K562 (cell line): ENCODE measurements at regions not wholly inside any gene's neighbourhood (a gene's known extent, or its start where the extent isn't known, plus 50 kb on each side); places are given as distances from the start of the nearest gene placed in this dataset.

Experiments used
- ATAC-seq: fragments of 200-7000 bp; cut with Tn5 transposase; 3 replicates; pipeline ENCODE4 v1.9.1; 2020; ENCODE audit warnings: moderate library complexity
- BruUV-seq: library from RNA; stranded (reverse); fragments of 400-500 nt; replicated peaks from 2 replicates; lab custom pipeline; 2021; lab: Mats Ljungman, UMichigan
- CTCF ChIA-PET: fragments of 300-600 bp; formaldehyde crosslinking; extraction: SDS; loops from one replicate; lab custom pipeline; 2021; ENCODE audit warnings: low intra/inter-chr PET ratio; lab: Yijun Ruan, JAX
- POLR2A ChIA-PET: fragments of 300-600, 350-650 bp; sonication (Branson Sonifier 250); formaldehyde crosslinking; extraction: SDS; loops from one replicate; lab custom pipeline; 2021; ENCODE audit warnings: antibody characterized with exemption, inconsistent platforms; lab: Yijun Ruan, JAX
- DNase-seq, 4 experiments: peaks; one replicate each; pipeline versions ENCODE4 v3.0.0 to v3.0.0-alpha.2; 2011 to 2018; ENCODE audit warnings: low spot score in 3 of 4, mixed read lengths in 3 of 4; ENCODE audit errors: extremely low read depth in 1 of 4
- FAIRE-seq: peaks from 2 replicates; lab custom pipeline; 2011; peaks lifted over from hg19 to GRCh38; lab: Jason Lieb, UNC
- H2AFZ ChIP-seq: 2 replicates; pipeline ENCODE4 v1.6.0; 2011; ENCODE audit warnings: low read depth, low read length, control low read depth, inconsistent platforms
- H3K27ac ChIP-seq: fragments of 200-600 bp; 3 replicates; pipeline ENCODE4 v1.8.0; 2011; ENCODE audit warnings: low read depth, mild to moderate bottlenecking, control low read depth, inconsistent platforms, low read length, moderate library complexity, mixed read lengths; ENCODE audit errors: extremely low read depth
- H3K27me3 ChIP-seq, 2 experiments: fragments of 300-600 bp in 1 of 2; 2 replicates in 1 of 2; 3 replicates in 1 of 2; pipeline versions ENCODE4 v1.6.0 to v1.8.0; 2011; ENCODE audit warnings: inconsistent platforms in 2 of 2, low read length in 2 of 2, mild to moderate bottlenecking in 1 of 2, mixed read lengths in 1 of 2, moderate library complexity in 1 of 2; ENCODE audit not compliant: control insufficient read depth in 2 of 2, insufficient read depth in 2 of 2
- H3K36me3 ChIP-seq: fragments of 300-600 bp; 3 replicates; pipeline ENCODE4 v1.8.0; 2011; ENCODE audit warnings: mild to moderate bottlenecking, low read length, inconsistent platforms; ENCODE audit not compliant: control insufficient read depth, insufficient read depth
- H3K4me1 ChIP-seq, 2 experiments: fragments of 200-600 bp in 1 of 2; replicated peaks in 1 of 2; 2 replicates in 1 of 2; 3 replicates in 1 of 2; pipeline versions ENCODE4 v1.5.1 to v1.8.0; 2011; ENCODE audit warnings: inconsistent platforms in 2 of 2, low read length in 2 of 2, mild to moderate bottlenecking in 1 of 2, mixed read lengths in 1 of 2, moderate library complexity in 1 of 2; ENCODE audit not compliant: control insufficient read depth in 2 of 2, insufficient read depth in 2 of 2
- H3K4me2 ChIP-seq: 2 replicates; pipeline ENCODE4 v1.6.1; 2011; ENCODE audit warnings: low read length, control low read depth, inconsistent platforms, mixed read lengths; ENCODE audit not compliant: insufficient read depth
- H3K4me3 ChIP-seq: fragments of 200-600 bp; sonication (generic), shearing (Covaris generic); 2 replicates; pipeline ENCODE4 v1.5.1; 2016; ENCODE audit warnings: control low read depth, inconsistent platforms
- H3K79me2 ChIP-seq: fragments of 200-600 bp; 3 replicates; pipeline ENCODE4 v1.8.0; 2011; ENCODE audit warnings: low read length, inconsistent platforms; ENCODE audit not compliant: control insufficient read depth, insufficient read depth
- H3K9ac ChIP-seq, 2 experiments: 2 replicates each; pipeline versions ENCODE4 v1.6.0 to v1.6.1; 2011; ENCODE audit warnings: low read depth in 2 of 2, low read length in 2 of 2, control low read depth in 1 of 2, inconsistent platforms in 1 of 2, mild to moderate bottlenecking in 1 of 2, mixed read lengths in 1 of 2; ENCODE audit not compliant: insufficient read depth in 1 of 2
- H3K9me1 ChIP-seq: one replicate; pipeline ENCODE4 v1.6.0; 2011; ENCODE audit warnings: inconsistent platforms, mild to moderate bottlenecking, low read length, moderate library complexity; ENCODE audit not compliant: control insufficient read depth, insufficient read depth
- H3K9me3 ChIP-seq: replicated peaks from 2 replicates; pipeline ENCODE4 v1.5.1; 2011; ENCODE audit warnings: low read depth, low read length, inconsistent platforms; ENCODE audit not compliant: control insufficient read depth, insufficient read depth
- H4K20me1 ChIP-seq: replicated peaks from 2 replicates; pipeline ENCODE4 v1.6.1; 2011; ENCODE audit warnings: low read length, inconsistent platforms, mixed read lengths; ENCODE audit not compliant: control insufficient read depth, insufficient read depth
- E2F3 ChIP-seq: fragments of 250-450 bp; sonication (Bioruptor Pico); IDR thresholded peaks from 2 replicates; pipeline ENCODE4 v1.4.0; 2020; ENCODE audit warnings: mild to moderate bottlenecking
- EP400 ChIP-seq: fragments of 450-650 bp; IDR thresholded peaks from 2 replicates; pipeline ENCODE4 v1.6.1; 2017; ENCODE audit warnings: antibody characterized with exemption, mild to moderate bottlenecking, moderate library complexity
- GABPB2 ChIP-seq: fragments of 250-450 bp; sonication (Bioruptor Pico); conservative IDR thresholded peaks from 2 replicates; pipeline ENCODE4 v1.5.1; 2021; ENCODE audit warnings: mild to moderate bottlenecking
- NRF1 ChIP-seq, 2 experiments: fragments of 450-650 bp; IDR thresholded peaks in 1 of 2; conservative IDR thresholded peaks in 1 of 2; 2 replicates each; pipeline ENCODE4 v1.6.1; 2014; ENCODE audit warnings: mild to moderate bottlenecking in 2 of 2
- PPARD ChIP-seq: fragments of 250-450 bp; sonication (Bioruptor Pico); IDR thresholded peaks from 2 replicates; pipeline ENCODE4 v1.8.0; 2022; ENCODE audit warnings: inconsistent platforms, mild to moderate bottlenecking, moderate library complexity
- ZBTB1 ChIP-seq: sonication (generic); formaldehyde crosslinking; IDR thresholded peaks from 2 replicates; pipeline ENCODE4 v1.8.1; 2023; ENCODE audit warnings: missing genetic modification reagents, low read depth, mild to moderate bottlenecking, borderline replicate concordance
- ZNF175 ChIP-seq: fragments of 200-800 bp; sonication (Bioruptor generic); IDR thresholded peaks from 2 replicates; pipeline ENCODE4 v1.6.1; 2016; ENCODE audit warnings: low read depth, mild to moderate bottlenecking, missing genetic modification characterization, missing compliant biosample characterization
- ZNF239 ChIP-seq: fragments of 250-450 bp; sonication (Bioruptor Pico); IDR thresholded peaks from 2 replicates; pipeline ENCODE4 v1.4.0; 2020; ENCODE audit warnings: mild to moderate bottlenecking
- WGBS: fragments of 100-300 bp; shearing (Covaris generic); methylation state at CpG from one replicate; pipeline ENCODE4 v1.1.6; 2016; ENCODE audit warnings: low coverage, mixed read lengths; ENCODE audit not compliant: insufficient coverage; ENCODE audit errors: missing lambda C conversion rate; 5-methylcytosine and 5-hydroxymethylcytosine counted together
- in situ Hi-C: fragments of 300-500 bp; cut with MboI; formaldehyde crosslinking; loops from 4 replicates; pipeline ENCODE4 v1.15.0; 2018; ENCODE audit warnings: inconsistent platforms, mixed read lengths
- intact Hi-C: fragments of 100-400 bp; cut with micrococcal nuclease; formaldehyde crosslinking; loops from 2 replicates; pipeline ENCODE4 v1.14.2; 2022
- TF ChIP-seq, protein P1 (sequence below): IDR thresholded peaks from 3 replicates; pipeline ENCODE4 v1.6.1; 2011; ENCODE audit warnings: borderline replicate concordance, mild to moderate bottlenecking; ENCODE audit not compliant: insufficient read length, insufficient read depth

DNA sequence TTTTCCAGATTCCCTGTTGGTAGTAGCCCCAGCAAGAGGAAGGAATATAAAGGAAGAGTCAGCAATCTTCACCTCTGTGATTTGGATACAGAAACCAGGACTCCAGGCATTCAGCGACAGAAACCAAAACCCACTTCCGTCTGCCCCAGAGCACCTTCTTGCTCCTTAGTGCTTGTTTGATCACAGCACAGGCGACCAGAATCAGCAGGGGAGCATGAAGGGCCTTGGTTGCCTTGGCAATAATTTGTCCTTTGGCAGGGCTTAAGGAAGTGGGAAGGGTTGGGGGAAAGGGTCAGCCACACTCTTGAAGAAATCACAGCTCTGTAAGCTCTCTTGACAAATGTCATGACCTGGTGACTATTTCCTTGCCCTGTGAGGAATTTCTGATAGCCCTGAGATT lies 379.6 kb downstream of the OTUD1 start:
- H3K9me1 ChIP-seq = no peaks in the 10 kb centered on the region
- no peak overlapping the region for H3K4me2 ChIP-seq
- in situ Hi-C loops = no loop called here
- no TSS peak for BruUV-seq
- TF ChIP-seq PPARD (CRISPR knock-in tag) (no peak), GABPB2 (CRISPR knock-in tag) (no peak), ZNF175 (CRISPR knock-in tag) (no peak), ZBTB1 (CRISPR knock-in tag) (no peak), NRF1 (conservative IDR thresholded peaks at IDR 0.05 in 1 of 2, IDR thresholded peaks at IDR 0.05 in 1 of 2) (no peak), E2F3 (CRISPR knock-in tag) (no peak), EP400 (no peak), ZNF239 (no peak)
- TF ChIP-seq, protein P1, sequence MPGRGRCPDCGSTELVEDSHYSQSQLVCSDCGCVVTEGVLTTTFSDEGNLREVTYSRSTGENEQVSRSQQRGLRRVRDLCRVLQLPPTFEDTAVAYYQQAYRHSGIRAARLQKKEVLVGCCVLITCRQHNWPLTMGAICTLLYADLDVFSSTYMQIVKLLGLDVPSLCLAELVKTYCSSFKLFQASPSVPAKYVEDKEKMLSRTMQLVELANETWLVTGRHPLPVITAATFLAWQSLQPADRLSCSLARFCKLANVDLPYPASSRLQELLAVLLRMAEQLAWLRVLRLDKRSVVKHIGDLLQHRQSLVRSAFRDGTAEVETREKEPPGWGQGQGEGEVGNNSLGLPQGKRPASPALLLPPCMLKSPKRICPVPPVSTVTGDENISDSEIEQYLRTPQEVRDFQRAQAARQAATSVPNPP = no peak
- TF ChIP-seq, all 486 proteins: peak for 0
- no peak for DNase-seq
- Histone ChIP-seq H3K4me3 (no peak overlapping the region), H3K27ac (no peak overlapping the region), H4K20me1 (no peaks in the 10 kb centered on the region), H2AFZ (no peak overlapping the region), H3K79me2 (no peaks in the 10 kb centered on the region), H3K4me1 (no peaks in the 10 kb centered on the region), H3K27me3 (no peaks in the 10 kb centered on the region), H3K9ac (no peak overlapping the region), H3K9me3 (no peaks in the 10 kb centered on the region), H3K36me3 (no peaks in the 10 kb centered on the region)
- no peak for ATAC-seq
- intact Hi-C loops = no loop called here
- CTCF ChIA-PET = no interaction called here
- no peak for FAIRE-seq
- POLR2A ChIA-PET = no interaction called here
- WGBS = 0% methylated on average over 3 of the region's 3 CpGs
